ENCODE measurements at regions not wholly inside any gene's neighbourhood (a gene's known extent, or its start where the extent isn't known, plus 50 kb on each side); places are given as distances from the start of the nearest gene placed in this dataset.

DNA sequence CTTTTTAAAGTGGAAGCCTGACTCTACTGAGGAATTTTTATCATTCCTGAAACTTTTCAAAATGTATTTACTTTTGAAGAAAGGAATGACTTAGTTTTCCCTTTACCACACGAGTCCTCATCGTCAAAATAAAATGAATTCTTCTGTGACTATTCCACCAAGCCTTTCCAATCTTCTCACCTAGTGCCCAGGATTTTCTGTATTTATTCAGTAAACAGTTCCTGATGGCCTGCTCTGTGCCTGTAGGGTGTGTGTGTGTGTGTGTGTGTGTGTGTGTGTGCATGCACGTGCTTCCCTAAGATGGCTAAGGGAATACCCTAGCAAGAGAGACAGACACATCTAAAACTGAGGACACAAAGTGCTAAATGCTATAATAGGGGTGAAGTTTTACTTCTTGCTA is 395.0 kb upstream of the USP24 start:
- no peak overlapping the region for H3K27ac ChIP-seq
- no peak for TF ChIP-seq CTCF (conservative IDR thresholded peaks at IDR 0.05; ENCODE audit: low read depth)
- CTCF ChIA-PET = interaction anchor here (0.6 kb wide), 1 partner anchor 883 kb away, joined by 9 read pairs; no protein-coding TSS in a partner anchor
- POLR2A ChIA-PET (ENCODE audit: low non-redundant PET) = no interaction called here
- no peak for DNase-seq (ENCODE audit: low spot score)

- no peak for DNase-seq (ENCODE audit: low spot score)
- no peak overlapping the region for H3K27ac ChIP-seq
- ChIA-PET CTCF (interaction anchor here (0.6 kb wide), 1 partner anchor 883 kb away, joined by 9 read pairs; no protein-coding TSS in a partner anchor), POLR2A (ENCODE audit: low non-redundant PET) (no interaction called here)
- no peak for TF ChIP-seq CTCF (conservative IDR thresholded peaks at IDR 0.05; ENCODE audit: low read depth)
Measured at GRCh38 chr1:55609630-55610029, 394.5 kb upstream of the USP24 start.

GRCh38 chr1:55605155-55605554 is 390.0 kb upstream of the USP24 start:
- ChIA-PET POLR2A (ENCODE audit: low non-redundant PET) (no interaction called here), CTCF (no interaction called here)
- DNase-seq (ENCODE audit: low spot score) = no peak
- no peak overlapping the region for H3K27ac ChIP-seq
- no peak for TF ChIP-seq CTCF (conservative IDR thresholded peaks at IDR 0.05; ENCODE audit: low read depth)

DNA sequence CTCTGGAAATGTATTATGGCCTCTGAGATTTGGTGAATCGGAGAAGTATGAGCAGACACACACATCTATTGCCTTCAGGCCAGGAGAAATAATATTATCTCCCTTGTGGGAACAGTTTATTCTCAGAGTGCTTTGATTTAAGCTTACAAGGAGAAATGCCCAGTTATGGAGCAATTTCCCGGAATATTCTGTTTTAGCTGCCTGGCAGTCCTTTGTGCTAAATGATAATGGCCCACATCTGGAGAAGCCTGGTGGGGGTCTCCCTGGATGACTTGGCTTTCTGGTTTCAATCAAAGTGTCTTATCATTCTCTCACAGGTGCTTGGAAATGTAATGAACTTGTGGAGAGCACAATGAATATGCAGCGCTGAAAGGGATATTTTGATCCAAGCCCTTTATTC is 389.6 kb upstream of the USP24 start:
- TF ChIP-seq CTCF (conservative IDR thresholded peaks at IDR 0.05; ENCODE audit: low read depth) = no peak
- H3K27ac ChIP-seq = no peak overlapping the region
- ChIA-PET POLR2A (ENCODE audit: low non-redundant PET) (no interaction called here), CTCF (no interaction called here)
- no peak for DNase-seq (ENCODE audit: low spot score)

- TF ChIP-seq CTCF (conservative IDR thresholded peaks at IDR 0.05; ENCODE audit: low read depth) = no peak
- ChIA-PET CTCF (no interaction called here), POLR2A (ENCODE audit: low non-redundant PET) (no interaction called here)
- no peak overlapping the region for H3K27ac ChIP-seq
- no peak for DNase-seq (ENCODE audit: low spot score)
Measured at GRCh38 chr1:55604179-55604578, 389.0 kb upstream of the USP24 start.

- DNase-seq (ENCODE audit: low spot score) = no peak
- ChIA-PET CTCF (no interaction called here), POLR2A (ENCODE audit: low non-redundant PET) (no interaction called here)
- no peak overlapping the region for H3K27ac ChIP-seq
- TF ChIP-seq CTCF (conservative IDR thresholded peaks at IDR 0.05; ENCODE audit: low read depth) = no peak
Measured at GRCh38 chr1:55600242-55600641, 385.1 kb upstream of the USP24 start.

- POLR2A ChIA-PET (ENCODE audit: low non-redundant PET) = no interaction called here
- DNase-seq (ENCODE audit: low spot score) = no peak
- CTCF ChIA-PET = no interaction called here
- no peak overlapping the region for H3K27ac ChIP-seq
- no peak for TF ChIP-seq CTCF (conservative IDR thresholded peaks at IDR 0.05; ENCODE audit: low read depth)
Measured at GRCh38 chr1:55597910-55598309, 382.7 kb upstream of the USP24 start.

Data from RWPE1 (cell line).